Esophagus squamous epithelium (tissue), 5 donors: ENCODE measurements at regions not wholly inside any gene's neighbourhood (a gene's known extent, or its start where the extent isn't known, plus 50 kb on each side); places are given as distances from the start of the nearest gene placed in this dataset.
"Not testable (repeated sequence)": the region's sequence is repeated elsewhere in the genome, so short reads cannot be mapped to it uniquely, and the experiment has no call there.

Experiments
- DNase-seq: peaks from one replicate; lab custom pipeline; 2025; lab: John Stamatoyannopoulos, UW
- H3K27ac ChIP-seq, 4 donors: fragments of 200-600 bp; sonication (generic); one replicate each; pipeline ENCODE4 v1.5.1; 2016 to 2019; ENCODE audit warnings: mild to moderate bottlenecking in 1 of 4
- H3K27me3 ChIP-seq, 4 donors: fragments of 200-600 bp; sonication (generic); 1 replicate in 3 of 4; 2 replicates in 1 of 4; pipeline versions ENCODE4 v1.5.1 to v1.6.0; 2017 to 2021; ENCODE audit warnings: antibody characterized with exemption in 1 of 4
- H3K36me3 ChIP-seq, 3 donors: fragments of 200-600 bp; sonication (generic); one replicate each; pipeline ENCODE4 v1.5.1; 2016 to 2019
- H3K4me1 ChIP-seq, 3 donors: fragments of 200-600 bp; sonication (generic); one replicate each; pipeline ENCODE4 v1.5.1; 2017 to 2019
- H3K4me3 ChIP-seq, 4 donors: fragments of 200-600 bp; sonication (generic); 1 replicate in 3 of 4; 2 replicates in 1 of 4; pipeline ENCODE4 v1.5.1; 2016 to 2019; ENCODE audit warnings: mild to moderate bottlenecking in 2 of 4, moderate library complexity in 1 of 4
- H3K9me3 ChIP-seq, 3 donors: fragments of 200-600 bp; sonication (generic); one replicate each; pipeline ENCODE4 v1.5.1; 2016 to 2019
- POLR2A ChIP-seq, 4 donors: fragments of 450-650 bp; IDR thresholded peaks; one replicate each; pipeline ENCODE4 v1.6.1; 2017; ENCODE audit warnings: antibody characterized with exemption in 4 of 4, mild to moderate bottlenecking in 4 of 4, moderate library complexity in 3 of 4
- WGBS, 2 donors: methylation state at CpG; one replicate each; pipeline ENCODE4 v1.1.5; 2018; 5-methylcytosine and 5-hydroxymethylcytosine counted together
- intact Hi-C: fragments of 100-400 bp; cut with DNase I; formaldehyde crosslinking; loops from one replicate; pipeline ENCODE4 v1.15.0; 2022
- TF ChIP-seq, protein P1 (sequence below), 6 experiments: fragments of 450-650 bp in 4 of 6; fragments of 200-600 bp in 2 of 6; sonication (generic) in 2 of 6; IDR thresholded peaks; one replicate each; pipeline ENCODE4 v1.5.1; 2016 to 2019; ENCODE audit warnings: antibody characterized with exemption in 6 of 6, mild to moderate bottlenecking in 4 of 6, moderate library complexity in 4 of 6
- donor health status: DM: yes; HTN: yes; CAD: no.

DNA sequence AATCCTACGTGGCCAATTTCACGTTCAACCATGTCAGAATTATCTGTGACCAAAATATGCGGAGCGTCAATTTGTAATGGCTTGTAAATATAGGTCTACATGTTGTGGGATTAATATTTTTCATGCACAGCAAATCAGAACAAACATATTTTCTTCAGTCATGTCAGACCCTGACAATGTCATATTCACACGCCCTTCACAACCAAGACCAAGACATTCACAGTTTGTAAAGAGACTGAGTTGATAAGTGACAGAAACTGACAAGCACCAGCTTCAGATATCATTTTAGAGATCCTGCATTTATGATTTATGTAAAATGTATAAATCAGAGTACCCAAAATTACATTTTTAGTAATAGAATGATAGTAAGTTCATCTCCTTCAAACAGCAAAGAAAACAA, 57.3 kb upstream of the NOVA1 start:
- Histone ChIP-seq H3K36me3 (no peaks in the 10 kb centered on the region), H3K4me3 (no peak overlapping the region), H3K27me3 (no peaks in the 10 kb centered on the region), H3K4me1 (no peaks in the 10 kb centered on the region), H3K27ac (no peak overlapping the region), H3K9me3 (no peaks in the 10 kb centered on the region)
- WGBS, 2 donors: 80 to 86% methylated on average over 5 of the region's 5 CpGs
- no peak for TF ChIP-seq POLR2A (IDR thresholded peaks at IDR 0.05)
- TF ChIP-seq, protein P1, sequence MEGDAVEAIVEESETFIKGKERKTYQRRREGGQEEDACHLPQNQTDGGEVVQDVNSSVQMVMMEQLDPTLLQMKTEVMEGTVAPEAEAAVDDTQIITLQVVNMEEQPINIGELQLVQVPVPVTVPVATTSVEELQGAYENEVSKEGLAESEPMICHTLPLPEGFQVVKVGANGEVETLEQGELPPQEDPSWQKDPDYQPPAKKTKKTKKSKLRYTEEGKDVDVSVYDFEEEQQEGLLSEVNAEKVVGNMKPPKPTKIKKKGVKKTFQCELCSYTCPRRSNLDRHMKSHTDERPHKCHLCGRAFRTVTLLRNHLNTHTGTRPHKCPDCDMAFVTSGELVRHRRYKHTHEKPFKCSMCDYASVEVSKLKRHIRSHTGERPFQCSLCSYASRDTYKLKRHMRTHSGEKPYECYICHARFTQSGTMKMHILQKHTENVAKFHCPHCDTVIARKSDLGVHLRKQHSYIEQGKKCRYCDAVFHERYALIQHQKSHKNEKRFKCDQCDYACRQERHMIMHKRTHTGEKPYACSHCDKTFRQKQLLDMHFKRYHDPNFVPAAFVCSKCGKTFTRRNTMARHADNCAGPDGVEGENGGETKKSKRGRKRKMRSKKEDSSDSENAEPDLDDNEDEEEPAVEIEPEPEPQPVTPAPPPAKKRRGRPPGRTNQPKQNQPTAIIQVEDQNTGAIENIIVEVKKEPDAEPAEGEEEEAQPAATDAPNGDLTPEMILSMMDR (IDR thresholded peaks at IDR 0.05): no peak
- intact Hi-C loops: no loop called here
- DNase-seq: no peak

DNA sequence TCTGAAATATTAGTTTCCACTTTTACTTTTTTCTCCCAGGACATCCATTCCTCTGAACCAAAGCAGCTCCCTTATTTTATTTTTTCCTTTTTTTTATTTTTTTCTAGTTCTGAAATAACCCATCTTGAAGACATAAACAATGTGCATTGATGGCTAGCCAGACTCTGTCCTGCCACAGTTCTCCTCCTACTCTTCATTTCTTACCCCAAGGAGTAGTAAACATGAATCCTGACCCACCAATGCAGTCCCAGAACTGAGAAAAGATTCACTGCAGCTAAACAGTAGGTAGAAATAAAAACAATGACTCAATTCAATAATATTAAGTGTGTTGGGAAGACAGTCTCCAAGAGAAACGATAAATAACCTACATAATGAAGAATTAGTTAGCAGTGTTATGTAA, 65.7 kb upstream of the NOVA1 start:
- no peaks in the 10 kb centered on the region for H3K36me3 ChIP-seq
- TF ChIP-seq, protein P1 (IDR thresholded peaks at IDR 0.05): no peak
- TF ChIP-seq POLR2A (IDR thresholded peaks at IDR 0.05): no peak
- no peaks in the 10 kb centered on the region for H3K9me3 ChIP-seq
- no peak overlapping the region for H3K4me3 ChIP-seq
- H3K4me1 ChIP-seq: no peaks in the 10 kb centered on the region
- WGBS, 2 donors: 6 to 40% methylated on average over 1 of the region's 1 CpG
- intact Hi-C loops: no loop called here
- H3K27me3 ChIP-seq: no peaks in the 10 kb centered on the region
- no peak overlapping the region for H3K27ac ChIP-seq
- no peak for DNase-seq

DNA sequence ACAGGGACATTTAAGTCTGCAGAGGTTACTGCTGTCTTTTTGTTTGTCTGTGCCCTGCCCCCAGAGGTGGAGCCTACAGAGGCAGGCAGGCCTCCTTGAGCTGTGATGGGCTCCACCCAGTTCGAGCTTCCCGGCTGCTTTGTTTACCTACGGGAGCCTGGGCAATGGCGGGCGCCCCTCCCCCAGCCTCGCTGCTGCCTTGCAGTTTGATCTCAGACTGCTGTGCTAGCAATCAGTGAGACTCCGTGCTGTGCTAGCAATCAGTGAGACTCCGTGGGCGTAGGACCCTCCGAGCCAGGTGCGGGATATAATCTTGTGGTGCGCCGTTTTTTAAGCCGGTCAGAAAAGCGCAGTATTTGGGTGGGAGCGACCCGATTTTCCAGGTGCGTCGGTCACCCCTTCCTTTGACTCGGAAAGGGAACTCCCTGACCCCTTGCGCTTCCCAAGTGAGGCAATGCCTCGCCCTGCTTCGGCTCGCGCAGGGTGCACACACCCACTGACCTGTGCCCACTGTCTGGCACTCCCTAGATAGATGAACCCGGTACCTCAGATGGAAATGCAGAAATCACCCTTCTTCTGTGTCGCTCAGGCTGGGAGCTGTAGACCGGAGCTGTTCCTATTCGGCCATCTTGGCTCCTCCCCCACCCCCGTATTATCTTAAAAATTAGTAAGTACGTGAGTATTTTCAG, 81.0 kb upstream of the NOVA1 start:
- H3K27me3 ChIP-seq, H3K4me1 ChIP-seq, H3K9me3 ChIP-seq, H3K27ac ChIP-seq, H3K4me3 ChIP-seq, H3K36me3 ChIP-seq, DNase-seq, intact Hi-C loops: not testable (repeated sequence)
- WGBS, 2 donors: 92 to 94% methylated on average over 12 to 16 of the region's 31 CpGs

DNA sequence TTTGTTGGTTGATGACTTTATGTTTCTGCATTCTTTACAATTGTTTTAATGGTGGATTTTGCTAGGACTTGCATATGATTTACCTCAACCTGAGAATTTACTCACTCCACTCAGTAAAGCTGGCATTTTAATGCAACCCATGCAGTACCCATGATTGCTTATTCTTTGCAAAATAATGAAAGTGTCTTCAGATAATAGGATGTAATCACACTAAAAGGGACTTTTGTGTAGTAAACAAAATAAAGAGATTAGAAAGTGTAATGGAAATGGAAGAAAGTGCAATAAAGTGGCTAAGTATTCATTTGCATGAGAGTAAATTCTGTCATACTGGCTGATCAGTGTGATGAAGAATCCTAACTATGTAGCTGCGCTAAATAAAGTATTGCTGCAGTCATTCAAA, 87.6 kb upstream of the NOVA1 start:
- 88 to 93% methylated on average over 1 of the region's 1 CpG for WGBS, 2 donors
- DNase-seq: no peak
- H3K4me1 ChIP-seq: no peaks in the 10 kb centered on the region
- TF ChIP-seq POLR2A (IDR thresholded peaks at IDR 0.05): no peak
- TF ChIP-seq, protein P1 (IDR thresholded peaks at IDR 0.05): no peak
- intact Hi-C loops: no loop called here
- H3K36me3 ChIP-seq: no peaks in the 10 kb centered on the region
- no peak overlapping the region for H3K4me3 ChIP-seq
- no peak overlapping the region for H3K27ac ChIP-seq
- H3K27me3 ChIP-seq: no peaks in the 10 kb centered on the region
- H3K9me3 ChIP-seq: no peaks in the 10 kb centered on the region

DNA sequence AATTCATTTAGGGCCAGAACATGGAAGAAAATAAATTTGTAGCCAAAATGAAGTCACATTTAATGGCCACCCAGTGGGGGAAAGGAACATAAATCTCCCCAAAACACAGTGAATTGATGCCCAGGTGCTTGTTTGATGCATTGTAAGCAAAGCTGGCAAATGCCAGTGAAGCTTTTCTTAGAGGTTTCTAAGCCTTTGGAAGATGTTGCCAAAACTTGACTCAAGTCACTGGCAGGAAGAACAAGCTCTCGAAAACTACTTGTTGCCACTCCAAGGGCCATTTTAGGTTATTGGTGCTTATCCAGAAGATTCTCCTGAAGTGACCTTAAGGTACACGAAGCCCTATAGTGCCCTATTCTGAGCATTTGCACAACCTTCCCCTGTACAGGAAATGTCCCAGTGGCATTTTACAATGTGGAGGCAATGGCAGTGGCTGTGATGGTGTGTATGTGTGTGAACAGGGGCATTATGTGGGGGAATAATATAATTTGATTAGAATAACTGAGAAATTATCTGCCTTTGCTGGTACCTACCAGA, 89.5 kb upstream of the NOVA1 start:
- WGBS, 2 donors: 45 to 49% methylated on average over 2 of the region's 2 CpGs
- Histone ChIP-seq H3K36me3 (no peaks in the 10 kb centered on the region), H3K27me3 (no peaks in the 10 kb centered on the region), H3K27ac (no peak overlapping the region), H3K9me3 (no peaks in the 10 kb centered on the region), H3K4me3 (no peak overlapping the region), H3K4me1 (no peaks in the 10 kb centered on the region)
- no peak for DNase-seq
- intact Hi-C loops: no loop called here
- TF ChIP-seq, protein P1 (IDR thresholded peaks at IDR 0.05): no peak
